HG02798 (cell line): ENCODE measurements at regions not wholly inside any gene's neighbourhood (a gene's known extent, or its start where the extent isn't known, plus 50 kb on each side); places are given as distances from the start of the nearest gene placed in this dataset.
"Not testable (repeated sequence)": the region's sequence is repeated elsewhere in the genome, so short reads cannot be mapped to it uniquely, and the experiment has no call there.

Experiments used
- ATAC-seq: cut with Tn5 transposase; IDR thresholded peaks from one replicate; pipeline ENCODE4 v1.9.1; 2021; ENCODE audit warnings: mild to moderate bottlenecking; ENCODE audit not compliant: unreplicated experiment, poor library complexity

DNA sequence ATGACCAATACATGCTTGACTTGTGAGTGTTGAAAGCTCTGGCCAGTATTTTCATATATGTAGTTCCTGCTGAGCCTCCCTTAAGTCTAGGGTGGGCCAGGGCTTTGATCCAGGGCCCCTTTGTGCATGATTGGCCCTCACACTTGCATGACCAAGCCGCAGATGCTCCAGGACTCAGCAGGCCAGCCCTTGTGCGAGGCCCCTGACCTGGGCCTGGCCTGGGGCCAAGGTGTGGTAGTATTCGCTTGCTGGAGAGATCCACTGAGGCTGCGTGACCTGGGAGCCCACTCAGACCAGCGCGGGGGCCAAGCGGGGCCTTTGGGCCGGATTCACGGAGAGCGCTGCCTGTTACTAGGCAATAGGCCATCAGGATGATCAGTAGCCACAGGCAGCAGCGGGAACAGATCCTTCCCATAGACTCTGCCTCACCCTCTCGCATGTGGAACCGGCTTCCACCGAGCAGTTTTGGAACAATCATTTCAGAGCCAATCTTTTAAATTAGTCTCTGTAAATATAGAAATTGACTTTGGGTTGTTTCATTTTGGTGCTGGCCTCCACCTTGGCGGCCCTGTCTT is 79.0 kb upstream of the PTCH1 start:
- no peak for ATAC-seq

DNA sequence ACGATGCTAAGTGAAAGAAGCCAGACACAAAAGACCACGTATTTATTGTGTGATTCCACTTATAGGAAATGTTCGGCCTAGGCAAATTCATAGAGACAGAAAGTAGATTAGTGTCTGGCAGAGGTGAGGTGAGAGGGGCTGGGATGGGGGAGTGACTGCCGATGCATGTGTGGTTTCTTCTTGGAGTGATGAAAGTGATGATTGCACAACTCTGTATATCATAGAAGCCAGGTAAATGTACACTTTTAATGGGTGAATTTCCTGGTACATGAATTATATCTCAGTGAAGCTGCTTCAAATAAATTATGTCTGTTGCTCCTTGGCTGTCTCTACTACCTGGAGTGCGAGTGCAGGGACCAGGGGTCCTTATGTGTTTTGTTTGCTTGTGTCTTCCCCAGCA is 76.2 kb upstream of the PTCH1 start:
- ATAC-seq, result no peak

DNA sequence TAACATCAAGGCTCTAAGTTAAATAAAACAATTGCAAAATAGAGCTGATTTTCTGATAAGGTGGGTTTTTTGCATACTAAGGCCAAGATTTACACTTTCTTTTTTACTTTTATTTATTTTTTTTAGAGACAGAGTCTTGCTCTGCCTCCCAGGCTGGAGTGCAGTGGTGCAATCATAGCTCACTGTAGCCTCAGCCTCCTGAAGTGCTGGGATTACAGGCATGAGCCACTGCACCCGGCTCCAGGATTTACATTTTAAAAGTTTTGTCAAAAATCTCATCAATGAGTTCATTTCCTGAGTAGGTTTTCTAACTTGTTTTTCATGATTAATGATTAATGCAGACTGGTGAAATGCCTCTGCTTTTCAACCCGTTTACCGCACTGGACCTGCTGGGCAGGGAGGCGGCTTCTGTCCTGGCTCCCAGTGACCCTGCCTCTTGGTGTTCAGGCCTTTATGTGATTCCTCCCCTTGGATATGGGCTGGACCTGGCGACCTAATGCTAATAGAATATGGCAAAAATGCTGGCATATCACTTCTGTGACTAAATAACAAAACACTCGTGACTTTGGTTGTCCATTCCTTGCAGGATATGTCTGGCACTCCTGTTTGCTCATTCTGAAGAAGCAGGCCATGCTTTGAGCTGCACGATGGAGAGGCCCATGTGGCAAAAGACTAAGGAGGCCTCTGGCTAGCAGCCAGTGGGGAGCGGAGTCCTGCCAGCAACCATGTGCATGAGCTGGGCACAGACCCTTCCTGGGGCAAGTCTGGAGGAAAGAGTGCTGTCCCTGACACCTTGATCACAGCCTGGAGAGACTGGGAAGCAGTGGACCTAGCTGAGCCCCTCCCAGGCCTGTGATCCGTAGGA is 72.2 kb upstream of the PTCH1 start:
- no peak for ATAC-seq

DNA sequence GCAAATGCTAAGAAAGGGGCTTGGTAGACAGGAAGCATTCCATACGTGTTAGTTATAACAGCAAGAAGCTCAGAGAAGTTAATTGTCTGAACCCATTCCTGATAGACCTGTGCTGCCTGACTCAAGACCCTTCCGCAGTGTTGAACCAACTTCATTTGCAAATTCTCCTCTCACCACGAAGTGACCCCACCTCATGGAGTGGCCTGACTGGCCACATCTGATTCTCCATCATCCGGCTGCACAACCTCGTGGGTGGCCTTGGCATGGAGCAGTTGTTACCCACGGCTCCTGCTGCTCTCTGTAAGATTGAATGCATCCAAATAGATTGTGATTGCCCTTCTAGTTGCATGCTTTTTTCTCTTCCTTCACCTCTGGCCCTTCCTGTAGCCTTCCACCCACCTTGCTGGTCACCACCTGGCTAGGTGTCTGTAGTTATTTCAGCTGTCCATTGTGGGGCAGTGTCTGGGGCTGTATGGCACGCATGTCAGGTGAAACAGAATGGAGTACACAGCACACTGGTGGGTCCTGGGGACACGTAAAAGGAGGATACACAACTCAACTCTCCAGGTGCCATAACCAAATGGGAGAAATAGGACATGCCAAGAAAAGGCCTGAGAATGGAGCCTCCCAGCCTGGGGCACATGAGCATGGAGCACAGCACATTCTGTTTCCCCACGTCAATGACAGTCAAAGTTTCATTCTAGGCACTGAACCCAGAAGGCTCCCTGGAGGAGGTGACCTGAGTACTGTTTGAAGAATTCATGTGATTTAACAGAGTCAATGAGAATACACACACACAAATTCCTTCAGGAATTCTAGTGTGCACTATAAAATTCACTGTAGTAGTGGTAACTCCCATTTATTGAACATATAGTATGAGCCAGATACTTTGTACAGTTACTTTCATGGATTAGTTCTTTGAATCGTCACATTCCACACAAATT is 70.5 kb upstream of the PTCH1 start:
- ATAC-seq, result no peak

DNA sequence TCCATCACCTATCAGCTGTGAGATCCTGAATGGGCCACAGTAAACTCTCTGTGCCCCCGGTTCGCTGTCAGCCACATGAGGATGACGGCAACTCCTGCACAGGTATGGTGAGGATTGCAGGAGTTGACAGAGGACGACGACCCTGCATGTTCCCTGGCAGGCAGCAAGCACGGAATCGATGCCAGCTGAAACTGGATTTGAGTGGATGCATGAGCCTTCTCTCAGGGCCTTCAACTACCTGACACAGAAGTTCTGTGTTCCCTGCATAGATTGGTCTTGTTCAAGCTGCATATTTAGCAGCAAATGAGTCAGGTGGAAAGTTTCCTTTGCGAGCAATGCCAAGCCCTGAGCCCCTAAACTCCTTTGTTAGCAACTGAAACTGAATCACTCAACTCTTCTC is 69.6 kb upstream of the PTCH1 start:
- ATAC-seq, result no peak

DNA sequence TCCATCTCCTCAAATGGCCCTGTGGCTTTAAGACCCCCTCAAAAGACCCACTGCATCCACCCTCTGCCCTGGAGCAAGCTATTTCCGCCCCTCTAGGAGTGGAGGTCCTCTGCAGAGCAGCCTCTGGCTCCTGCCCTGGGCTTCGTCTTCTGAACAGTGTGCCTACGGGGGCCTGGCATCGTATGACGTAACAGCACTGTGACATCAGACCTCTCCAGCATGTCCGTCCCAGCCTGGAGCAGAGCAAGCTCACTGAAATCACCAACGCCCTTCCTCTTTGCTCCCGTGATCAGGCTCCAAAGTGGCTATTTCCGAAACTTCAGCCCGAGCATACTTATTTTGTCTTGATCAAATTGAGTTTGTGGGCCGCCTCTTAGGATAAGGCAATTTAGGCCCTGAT is 69.1 kb upstream of the PTCH1 start:
- ATAC-seq, result no peak

DNA sequence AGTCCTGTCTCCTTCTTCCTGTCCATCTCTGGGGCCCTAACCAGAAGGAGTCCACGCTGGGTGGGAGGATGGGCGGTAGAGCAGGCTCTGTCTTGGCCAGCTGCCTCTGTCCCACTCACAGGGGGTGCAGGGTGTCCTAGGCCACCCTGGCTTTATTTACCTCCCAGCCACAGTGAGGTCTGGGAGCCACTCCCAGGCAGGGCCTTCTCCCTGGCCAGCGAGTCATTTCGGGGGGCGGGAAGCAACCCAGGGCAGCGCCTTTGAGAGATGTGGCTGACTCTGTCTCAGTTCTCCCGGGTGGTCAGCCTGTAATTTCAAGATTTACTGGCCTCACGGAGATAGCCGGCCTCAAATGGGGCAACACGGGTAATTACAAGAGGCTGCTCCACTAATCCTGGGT is 67.4 kb upstream of the PTCH1 start:
- no peak for ATAC-seq

DNA sequence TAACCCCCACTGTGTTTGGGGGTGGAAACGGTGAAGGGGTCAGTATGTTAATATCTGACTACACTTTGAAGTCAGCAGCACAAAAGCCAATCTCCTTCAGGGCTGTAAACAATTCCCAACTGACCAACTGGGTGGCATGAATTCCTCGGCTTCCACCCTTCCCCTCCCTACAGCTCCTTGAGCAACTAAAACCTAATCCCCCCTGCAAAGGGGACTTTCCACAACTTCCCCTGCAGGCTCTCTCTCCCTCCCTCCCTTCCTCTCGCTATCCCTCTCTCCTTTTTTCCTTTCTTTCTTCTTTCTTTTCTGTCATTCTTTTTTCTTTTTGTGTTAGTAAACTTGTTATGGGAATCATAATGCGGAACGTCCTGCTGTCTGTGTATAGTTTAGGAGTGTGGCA is 65.1 kb upstream of the PTCH1 start:
- ATAC-seq, result no peak

DNA sequence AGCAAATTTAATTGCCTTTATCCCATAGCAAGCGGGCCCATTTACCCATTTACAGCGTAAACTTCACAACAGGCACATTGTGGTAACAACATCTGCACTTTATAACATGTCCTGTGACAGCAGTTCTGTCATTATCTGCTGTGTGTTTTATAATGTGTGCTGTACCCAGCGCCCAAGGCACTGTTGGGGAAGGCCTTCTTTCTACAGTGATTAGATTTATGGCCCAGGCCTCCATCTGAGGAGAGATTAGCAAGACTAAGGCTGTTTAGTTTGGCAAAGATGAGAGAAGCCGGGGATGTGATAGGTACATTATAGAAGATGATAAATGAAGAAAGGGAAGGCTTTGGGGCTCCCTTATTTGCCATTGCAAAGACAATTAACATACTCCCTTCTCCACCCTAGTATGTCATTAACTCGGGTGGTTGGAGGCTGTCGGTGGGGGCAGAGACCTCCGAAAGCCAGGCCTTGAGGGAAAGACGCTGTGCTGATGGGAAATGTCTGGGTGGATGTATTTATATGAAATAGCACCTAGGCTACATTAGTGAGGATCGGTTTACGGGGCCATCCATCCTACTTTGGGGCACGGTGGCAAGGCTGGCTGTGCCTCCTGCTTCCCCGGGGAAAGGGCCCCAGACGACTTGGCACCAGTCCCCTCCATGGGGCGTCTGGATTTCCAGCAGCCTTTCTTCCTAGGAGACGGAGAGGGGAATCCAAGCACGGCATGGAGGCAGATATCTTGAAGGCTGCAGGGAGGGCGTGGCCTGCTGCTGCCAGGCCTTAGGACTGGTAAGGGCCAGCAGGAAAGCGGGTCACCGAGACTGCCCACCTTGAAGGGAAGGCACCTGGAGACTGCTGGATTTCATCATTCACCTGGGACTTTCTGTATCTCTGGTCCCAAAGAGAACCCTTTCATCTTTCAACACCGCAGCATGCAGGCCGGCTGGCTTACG is 64.3 kb upstream of the PTCH1 start:
- no peak for ATAC-seq

DNA sequence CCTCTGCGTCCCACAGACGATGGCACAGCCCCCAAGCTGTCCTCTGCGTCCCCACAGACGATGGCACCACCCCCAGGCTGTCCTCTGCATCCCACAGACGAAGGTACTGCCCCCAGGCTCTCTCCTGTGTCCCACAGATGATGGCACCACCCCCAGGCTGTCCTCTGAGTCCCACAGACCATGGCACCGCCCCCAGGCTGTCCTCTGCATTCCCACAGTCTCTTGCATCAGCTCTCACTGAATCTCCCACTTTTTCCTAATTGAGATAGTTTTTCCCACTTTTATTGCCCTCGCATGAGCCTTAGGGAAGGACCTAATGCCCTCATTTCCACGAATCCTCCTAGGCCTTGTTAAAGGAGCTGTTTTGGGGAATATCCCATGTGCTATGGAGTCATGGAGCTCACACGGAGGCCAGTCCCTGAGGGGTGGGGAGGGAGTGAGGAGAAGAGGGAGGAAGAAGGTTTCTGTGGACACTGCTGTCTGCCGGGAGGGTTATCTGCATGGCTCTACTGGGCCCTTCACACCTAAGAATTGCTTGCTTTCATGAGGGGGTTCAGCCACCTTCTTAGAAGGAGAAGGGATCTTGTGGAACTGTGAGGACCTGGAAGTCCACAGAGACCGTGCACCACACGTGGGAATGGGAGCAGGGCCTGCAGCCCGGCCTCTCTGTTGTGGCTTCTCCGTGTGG is 58.2 kb upstream of the PTCH1 start:
- ATAC-seq, result no peak

DNA sequence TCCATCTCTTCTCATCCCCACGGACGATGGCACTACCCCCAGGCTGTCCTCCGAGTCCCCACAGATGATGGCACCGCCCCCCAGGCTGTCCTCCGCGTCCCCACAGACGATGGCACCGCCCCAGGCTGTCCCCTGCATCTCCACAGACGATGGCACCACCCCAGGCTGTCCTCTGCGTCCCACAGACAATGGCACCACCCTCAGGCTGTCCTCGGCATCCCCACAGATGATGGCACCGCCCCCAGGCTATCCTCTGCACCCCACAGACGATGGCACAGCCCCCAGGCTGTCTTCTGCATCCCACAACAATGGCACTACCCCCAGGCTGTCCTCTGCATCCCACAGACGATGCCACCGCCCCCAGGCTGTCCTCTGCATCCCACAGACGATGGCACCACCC is 57.4 kb upstream of the PTCH1 start:
- ATAC-seq, result no peak

DNA sequence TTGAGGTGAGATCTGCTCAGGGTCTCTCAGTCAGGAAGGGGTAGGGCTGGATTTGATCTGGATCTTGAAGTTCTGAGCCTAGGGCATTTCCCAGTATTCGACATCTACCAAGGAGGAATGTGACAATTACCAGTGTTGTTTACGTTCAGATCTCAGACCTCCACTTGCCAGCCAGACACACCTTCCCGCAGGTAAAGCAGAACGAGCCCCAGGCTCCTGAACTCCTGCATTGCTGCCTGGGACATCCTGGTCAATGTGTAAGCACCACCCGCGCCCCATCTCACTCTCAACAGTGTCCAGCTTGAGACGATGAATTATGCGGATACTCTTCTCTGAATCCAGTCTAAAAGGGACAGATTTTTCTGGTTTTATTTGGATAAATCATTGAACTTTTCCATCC is 56.7 kb upstream of the PTCH1 start:
- ATAC-seq, result no peak

DNA sequence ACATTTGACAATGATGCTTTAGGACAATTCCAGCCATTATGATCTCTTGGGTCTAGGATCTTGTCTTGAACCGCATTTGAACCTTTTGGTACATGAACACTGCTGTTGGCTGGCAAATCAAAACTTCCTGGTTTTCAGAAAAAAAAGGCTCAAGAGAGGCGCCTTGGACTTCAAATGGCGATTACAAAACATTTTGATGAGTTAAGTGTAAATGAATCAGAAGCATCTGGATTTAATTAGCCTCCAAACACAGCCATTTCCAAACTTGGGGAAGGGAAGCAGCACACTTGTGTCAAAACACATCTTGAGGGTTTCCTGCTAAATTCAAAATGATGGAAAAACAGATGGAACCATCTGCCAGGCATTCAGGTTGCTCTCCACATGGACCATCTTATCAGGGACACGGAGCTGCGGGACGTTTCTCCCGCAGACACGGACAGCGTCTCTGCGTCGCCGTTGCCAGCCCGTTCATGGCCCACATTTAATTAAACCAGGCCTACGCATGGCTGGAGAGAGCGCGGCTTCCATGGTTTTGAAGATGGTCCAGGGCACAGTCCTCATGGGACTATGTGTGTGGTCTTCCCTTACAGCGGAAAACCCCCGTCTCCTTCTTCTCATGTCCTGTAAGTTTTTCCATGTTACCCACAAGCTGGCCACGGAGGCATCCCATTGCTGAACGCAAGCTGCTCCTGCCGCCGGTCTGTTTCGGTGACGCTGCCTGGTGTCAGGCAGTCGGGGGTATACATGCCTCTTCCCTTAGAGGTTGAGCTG is 55.8 kb upstream of the PTCH1 start:
- no peak for ATAC-seq

DNA sequence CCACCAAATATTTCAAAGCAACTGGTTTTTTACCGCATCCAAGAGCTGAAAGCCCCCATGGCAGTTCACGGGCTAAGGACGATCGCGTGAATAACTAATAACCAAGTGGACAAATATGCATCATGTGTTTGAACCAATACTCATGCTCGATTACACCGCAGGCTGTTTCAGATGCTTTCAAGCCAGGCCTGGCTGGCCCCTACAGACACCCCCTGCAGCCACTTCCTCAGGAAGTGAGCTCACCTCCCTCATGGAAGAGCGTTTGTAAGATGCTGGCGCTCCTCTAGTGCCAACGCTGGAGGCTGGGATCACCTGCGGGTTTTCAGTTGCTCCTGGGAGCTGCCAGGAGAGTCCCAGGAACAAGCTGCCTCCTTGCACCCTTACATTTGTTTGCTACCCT is 53.9 kb upstream of the PTCH1 start:
- ATAC-seq, result no peak

DNA sequence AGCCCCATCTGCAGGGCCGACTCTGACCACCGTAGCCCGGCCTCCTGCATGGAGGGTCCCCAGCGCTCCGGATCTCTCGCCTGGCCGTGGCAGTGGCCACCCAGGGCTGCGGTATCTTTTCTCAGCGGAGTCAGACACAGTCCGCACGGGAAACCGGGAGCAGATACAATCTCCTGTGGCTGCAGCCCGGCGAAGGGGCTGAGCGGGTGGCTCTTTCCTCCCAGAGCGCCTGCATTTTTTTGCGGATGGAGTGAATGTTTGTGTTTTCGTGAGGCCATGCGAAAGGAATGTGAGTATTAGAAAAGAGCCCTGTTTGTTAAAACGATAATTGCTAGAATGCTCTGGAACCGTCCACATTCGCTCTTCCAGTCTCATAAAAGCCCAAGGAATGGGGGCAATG is 53.4 kb upstream of the PTCH1 start:
- no peak for ATAC-seq

DNA sequence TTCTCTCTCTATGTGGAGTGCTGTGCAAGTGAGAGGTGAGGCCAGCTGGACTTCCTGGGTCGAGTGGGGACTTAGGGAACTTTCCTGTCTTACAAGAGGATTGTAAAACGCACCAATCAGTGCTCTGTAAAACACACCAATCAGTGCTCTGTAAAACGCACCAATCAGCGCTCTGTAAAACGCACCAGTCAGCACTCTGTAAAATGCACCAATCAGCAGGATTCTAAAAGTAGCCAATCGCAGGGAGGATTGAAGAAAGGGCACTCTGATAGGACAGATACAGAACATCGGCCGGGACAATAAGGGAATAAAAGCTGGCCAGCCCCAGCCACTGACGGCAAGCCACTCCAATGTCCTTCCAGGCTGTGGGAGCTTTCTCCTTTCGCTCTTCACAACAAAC is 52.0 kb upstream of the PTCH1 start:
- ATAC-seq, result not testable (repeated sequence)
